ENCODE measurements at regions not wholly inside any gene's neighbourhood (a gene's known extent, or its start where the extent isn't known, plus 50 kb on each side); places are given as distances from the start of the nearest gene placed in this dataset.
"Not testable (repeated sequence)": the region's sequence is repeated elsewhere in the genome, so short reads cannot be mapped to it uniquely, and the experiment has no call there.

- Mint-ChIP-seq H3K36me3 (no peaks in the 10 kb centered on the region), H3K4me1 (ENCODE audit: unreplicated experiment) (peaks cover 8% of the 10 kb centered on the region), H3K9me3 (no peaks in the 10 kb centered on the region), H3K27ac (no peak overlapping the region), H3K27me3 (no peaks in the 10 kb centered on the region), H3K4me3 (no peak overlapping the region)
- no peak for TF ChIP-seq CTCF (conservative IDR thresholded peaks at IDR 0.05)
- no peak for DNase-seq (ENCODE audit: extremely low spot score, unreplicated experiment)
These were observed 121.7 kb upstream of the NR3C1 start for GRCh38 chr5:143525176-143525575.

GRCh38 chr5:143524338-143524945 is 121.0 kb upstream of the NR3C1 start:
- Mint-ChIP-seq H3K36me3 (no peaks in the 10 kb centered on the region), H3K4me1 (ENCODE audit: unreplicated experiment) (peaks cover 8% of the 10 kb centered on the region), H3K27me3 (no peaks in the 10 kb centered on the region), H3K4me3 (no peak overlapping the region), H3K9me3 (no peaks in the 10 kb centered on the region), H3K27ac (no peak overlapping the region)
- DNase-seq (ENCODE audit: extremely low spot score, unreplicated experiment), result no peak
- TF ChIP-seq CTCF (conservative IDR thresholded peaks at IDR 0.05), result no peak

GRCh38 chr5:143521846-143522400 is 118.4 kb upstream of the NR3C1 start:
- H3K9me3 Mint-ChIP-seq, result no peaks in the 10 kb centered on the region
- no peaks in the 10 kb centered on the region for H3K27me3 Mint-ChIP-seq
- H3K36me3 Mint-ChIP-seq, result no peaks in the 10 kb centered on the region
- no peak overlapping the region for H3K4me3 Mint-ChIP-seq
- TF ChIP-seq CTCF (conservative IDR thresholded peaks at IDR 0.05), result no peak
- peaks cover 8% of the 10 kb centered on the region for H3K4me1 Mint-ChIP-seq (ENCODE audit: unreplicated experiment)
- no peak overlapping the region for H3K27ac Mint-ChIP-seq
- no peak for DNase-seq (ENCODE audit: extremely low spot score, unreplicated experiment)

GRCh38 chr5:143521141-143521540 is 117.7 kb upstream of the NR3C1 start:
- H3K4me1 Mint-ChIP-seq (ENCODE audit: unreplicated experiment), result peaks cover 8% of the 10 kb centered on the region
- H3K36me3 Mint-ChIP-seq, result no peaks in the 10 kb centered on the region
- H3K9me3 Mint-ChIP-seq, result no peaks in the 10 kb centered on the region
- H3K4me3 Mint-ChIP-seq, result no peak overlapping the region
- TF ChIP-seq CTCF (conservative IDR thresholded peaks at IDR 0.05), result no peak
- no peak overlapping the region for H3K27ac Mint-ChIP-seq
- H3K27me3 Mint-ChIP-seq, result no peaks in the 10 kb centered on the region
- DNase-seq (ENCODE audit: extremely low spot score, unreplicated experiment), result no peak

- H3K4me1 Mint-ChIP-seq (ENCODE audit: unreplicated experiment); H3K9me3 Mint-ChIP-seq; H3K27ac Mint-ChIP-seq; H3K36me3 Mint-ChIP-seq; H3K27me3 Mint-ChIP-seq; H3K4me3 Mint-ChIP-seq; DNase-seq (ENCODE audit: extremely low spot score, unreplicated experiment): not testable (repeated sequence)
These were observed 115.7 kb upstream of the NR3C1 start for GRCh38 chr5:143519215-143519614.

GRCh38 chr5:143517824-143518223 is 114.3 kb upstream of the NR3C1 start:
- not testable (repeated sequence) for H3K36me3 Mint-ChIP-seq, H3K9me3 Mint-ChIP-seq, H3K4me3 Mint-ChIP-seq

GRCh38 chr5:143516249-143516648 is 112.8 kb upstream of the NR3C1 start:
- Mint-ChIP-seq H3K4me1 (ENCODE audit: unreplicated experiment) (no peaks in the 10 kb centered on the region), H3K27ac (no peak overlapping the region), H3K9me3 (no peaks in the 10 kb centered on the region), H3K27me3 (no peaks in the 10 kb centered on the region), H3K36me3 (no peaks in the 10 kb centered on the region), H3K4me3 (no peak overlapping the region)
- DNase-seq (ENCODE audit: extremely low spot score, unreplicated experiment), result no peak
- no peak for TF ChIP-seq CTCF (conservative IDR thresholded peaks at IDR 0.05)

More at GRCh38 chr5:143517824-143518223, 114.3 kb upstream of the NR3C1 start:
- not testable (repeated sequence) for H3K27ac Mint-ChIP-seq; H3K4me1 Mint-ChIP-seq (ENCODE audit: unreplicated experiment); DNase-seq (ENCODE audit: extremely low spot score, unreplicated experiment); H3K27me3 Mint-ChIP-seq

Measured in type B pancreatic cell (in vitro differentiated cells).